Right atrium auricular region (tissue), 2 donors: ENCODE measurements at regions not wholly inside any gene's neighbourhood (a gene's known extent, or its start where the extent isn't known, plus 50 kb on each side); places are given as distances from the start of the nearest gene placed in this dataset.
"Not testable (repeated sequence)": the region's sequence is repeated elsewhere in the genome, so short reads cannot be mapped to it uniquely, and the experiment has no call there.

Source experiments
- DNase-seq: peaks from one replicate; pipeline ENCODE4 v3.0.0-alpha.2; 2019; ENCODE audit warnings: low spot score
- H3K27ac ChIP-seq, 2 donors: fragments of 200-600 bp; sonication (generic); 1 replicate in 1 of 2; 2 replicates in 1 of 2; pipeline ENCODE4 v1.5.1; 2016 to 2019
- H3K27me3 ChIP-seq, 2 donors: fragments of 200-600 bp; sonication (generic); one replicate each; pipeline versions ENCODE4 v1.5.1 to v1.6.0; 2017 to 2019
- H3K36me3 ChIP-seq: fragments of 200-600 bp; sonication (generic); one replicate; pipeline ENCODE4 v1.5.1; 2016
- H3K4me1 ChIP-seq, 2 donors: fragments of 200-600 bp; sonication (generic); one replicate each; pipeline versions ENCODE4 v1.5.1 to v1.6.0; 2017 to 2019
- H3K4me3 ChIP-seq, 2 donors: fragments of 200-600 bp; sonication (generic); 1 replicate in 1 of 2; 2 replicates in 1 of 2; pipeline ENCODE4 v1.5.1; 2017 to 2019; ENCODE audit warnings: mild to moderate bottlenecking in 1 of 2, moderate library complexity in 1 of 2
- H3K9me3 ChIP-seq, 2 donors: fragments of 200-600 bp; sonication (generic); one replicate each; pipeline ENCODE4 v1.5.1; 2019
- CTCF ChIP-seq, 2 donors: fragments of 200-600 bp; sonication (generic); IDR thresholded peaks; one replicate each; pipeline ENCODE4 v1.5.1; 2019; ENCODE audit warnings: antibody characterized with exemption in 2 of 2

- Histone ChIP-seq H3K36me3 (no peaks in the 10 kb centered on the region), H3K27ac (no peak overlapping the region), H3K4me1 (no peaks in the 10 kb centered on the region), H3K4me3 (no peak overlapping the region), H3K27me3 (no peaks in the 10 kb centered on the region), H3K9me3 (peaks cover 0 to 6% of the 10 kb centered on the region in 2 donors)
- no peak for TF ChIP-seq CTCF (IDR thresholded peaks at IDR 0.05)
- no peak for DNase-seq
Observed at GRCh38 chr6:55117267-55117666, 57.0 kb upstream of the HCRTR2 start.

GRCh38 chr6:55124241-55124640 is 50.1 kb upstream of the HCRTR2 start:
- H3K27ac ChIP-seq, H3K27me3 ChIP-seq, H3K36me3 ChIP-seq, H3K4me1 ChIP-seq, DNase-seq, H3K4me3 ChIP-seq: not testable (repeated sequence)
- peaks cover 0 to 13% of the 10 kb centered on the region in 2 donors for H3K9me3 ChIP-seq
